Thyroid gland (tissue), 4 donors: ENCODE measurements at regions not wholly inside any gene's neighbourhood (a gene's known extent, or its start where the extent isn't known, plus 50 kb on each side); places are given as distances from the start of the nearest gene placed in this dataset.

Experiments used
- CTCF ChIP-seq, 6 experiments: fragments of 200-600 bp in 3 of 6; fragments of 450-650 bp in 3 of 6; sonication (generic) in 3 of 6; IDR thresholded peaks; one replicate each; pipeline ENCODE4 v1.5.1; 2016 to 2019; ENCODE audit warnings: antibody characterized with exemption in 6 of 6, mild to moderate bottlenecking in 2 of 6, inconsistent platforms in 1 of 6, moderate library complexity in 1 of 6
- POLR2A ChIP-seq, 2 donors: fragments of 450-650 bp; IDR thresholded peaks; one replicate each; pipeline ENCODE4 v1.6.1; 2017; ENCODE audit warnings: antibody characterized with exemption in 2 of 2, mild to moderate bottlenecking in 2 of 2, moderate library complexity in 1 of 2

DNA sequence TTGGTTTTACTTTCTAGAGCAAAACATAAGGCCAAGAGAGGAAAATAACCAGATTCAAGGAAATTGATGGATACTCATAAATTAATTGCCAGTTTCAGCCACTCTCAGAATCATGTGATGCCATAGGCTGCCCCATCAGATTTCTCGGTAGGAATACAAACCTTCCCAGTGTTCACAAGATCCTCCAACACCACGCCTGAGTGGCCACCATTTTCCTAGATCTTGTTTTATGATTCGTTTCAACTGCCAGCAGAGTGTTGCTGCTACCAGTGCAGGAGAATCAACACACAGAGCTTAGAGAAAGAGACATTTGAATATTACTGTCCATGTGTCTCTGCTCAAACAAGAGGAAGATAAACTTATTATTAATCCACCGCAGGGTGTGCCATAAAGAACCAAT, 434.2 kb upstream of the CDH4 start:
- TF ChIP-seq CTCF (IDR thresholded peaks at IDR 0.05) (no peak), POLR2A (IDR thresholded peaks at IDR 0.05) (no peak)
